Adrenal gland (tissue), 5 donors: ENCODE measurements at regions not wholly inside any gene's neighbourhood (a gene's known extent, or its start where the extent isn't known, plus 50 kb on each side); places are given as distances from the start of the nearest gene placed in this dataset.

ENCODE experiments used
- POLR2A ChIP-seq, 2 donors: fragments of 450-650 bp; IDR thresholded peaks; one replicate each; pipeline ENCODE4 v1.6.1; 2017; ENCODE audit warnings: antibody characterized with exemption in 2 of 2, mild to moderate bottlenecking in 2 of 2, moderate library complexity in 1 of 2
- TF ChIP-seq, protein P1 (sequence below), 6 experiments: fragments of 450-650 bp in 4 of 6; fragments of 200-600 bp in 2 of 6; sonication (generic) in 1 of 6; IDR thresholded peaks; 1 replicate in 5 of 6; 2 replicates in 1 of 6; pipeline versions ENCODE4 v1.5.1 to v1.8.0; 2016 to 2021; ENCODE audit warnings: antibody characterized with exemption in 6 of 6, mild to moderate bottlenecking in 2 of 6, moderate library complexity in 1 of 6
- donor health status: DM: no; HTN: no; CAD: no.

DNA sequence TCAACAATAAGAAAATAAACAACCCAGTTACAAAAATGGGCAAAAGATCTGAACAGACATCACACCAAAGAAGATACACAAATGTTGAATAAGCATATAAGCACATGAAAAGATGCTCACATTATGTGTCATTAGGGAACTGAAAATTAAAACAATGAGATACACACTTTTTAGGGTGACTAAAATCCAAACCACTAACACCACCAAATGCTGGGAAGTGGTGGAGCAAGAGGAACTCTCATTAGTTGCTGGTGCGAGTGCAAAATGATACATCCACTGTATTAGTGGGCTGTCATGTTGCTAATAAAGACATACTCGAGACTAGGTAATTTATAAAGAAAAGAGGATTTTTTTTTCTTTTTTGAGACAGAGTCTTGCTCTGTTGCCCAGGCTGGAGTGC, 329.1 kb downstream of the TMEM38B start:
- TF ChIP-seq POLR2A (IDR thresholded peaks at IDR 0.05) = no peak
- TF ChIP-seq, protein P1, sequence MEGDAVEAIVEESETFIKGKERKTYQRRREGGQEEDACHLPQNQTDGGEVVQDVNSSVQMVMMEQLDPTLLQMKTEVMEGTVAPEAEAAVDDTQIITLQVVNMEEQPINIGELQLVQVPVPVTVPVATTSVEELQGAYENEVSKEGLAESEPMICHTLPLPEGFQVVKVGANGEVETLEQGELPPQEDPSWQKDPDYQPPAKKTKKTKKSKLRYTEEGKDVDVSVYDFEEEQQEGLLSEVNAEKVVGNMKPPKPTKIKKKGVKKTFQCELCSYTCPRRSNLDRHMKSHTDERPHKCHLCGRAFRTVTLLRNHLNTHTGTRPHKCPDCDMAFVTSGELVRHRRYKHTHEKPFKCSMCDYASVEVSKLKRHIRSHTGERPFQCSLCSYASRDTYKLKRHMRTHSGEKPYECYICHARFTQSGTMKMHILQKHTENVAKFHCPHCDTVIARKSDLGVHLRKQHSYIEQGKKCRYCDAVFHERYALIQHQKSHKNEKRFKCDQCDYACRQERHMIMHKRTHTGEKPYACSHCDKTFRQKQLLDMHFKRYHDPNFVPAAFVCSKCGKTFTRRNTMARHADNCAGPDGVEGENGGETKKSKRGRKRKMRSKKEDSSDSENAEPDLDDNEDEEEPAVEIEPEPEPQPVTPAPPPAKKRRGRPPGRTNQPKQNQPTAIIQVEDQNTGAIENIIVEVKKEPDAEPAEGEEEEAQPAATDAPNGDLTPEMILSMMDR (IDR thresholded peaks at IDR 0.05) = no peak
